GM18907 (cell line): ENCODE measurements at regions not wholly inside any gene's neighbourhood (a gene's known extent, or its start where the extent isn't known, plus 50 kb on each side); places are given as distances from the start of the nearest gene placed in this dataset.

Experiments used
- ATAC-seq: cut with Tn5 transposase; IDR thresholded peaks from one replicate; pipeline ENCODE4 v1.9.1; 2021; ENCODE audit warnings: mild to moderate bottlenecking, moderate library complexity; ENCODE audit not compliant: unreplicated experiment

DNA sequence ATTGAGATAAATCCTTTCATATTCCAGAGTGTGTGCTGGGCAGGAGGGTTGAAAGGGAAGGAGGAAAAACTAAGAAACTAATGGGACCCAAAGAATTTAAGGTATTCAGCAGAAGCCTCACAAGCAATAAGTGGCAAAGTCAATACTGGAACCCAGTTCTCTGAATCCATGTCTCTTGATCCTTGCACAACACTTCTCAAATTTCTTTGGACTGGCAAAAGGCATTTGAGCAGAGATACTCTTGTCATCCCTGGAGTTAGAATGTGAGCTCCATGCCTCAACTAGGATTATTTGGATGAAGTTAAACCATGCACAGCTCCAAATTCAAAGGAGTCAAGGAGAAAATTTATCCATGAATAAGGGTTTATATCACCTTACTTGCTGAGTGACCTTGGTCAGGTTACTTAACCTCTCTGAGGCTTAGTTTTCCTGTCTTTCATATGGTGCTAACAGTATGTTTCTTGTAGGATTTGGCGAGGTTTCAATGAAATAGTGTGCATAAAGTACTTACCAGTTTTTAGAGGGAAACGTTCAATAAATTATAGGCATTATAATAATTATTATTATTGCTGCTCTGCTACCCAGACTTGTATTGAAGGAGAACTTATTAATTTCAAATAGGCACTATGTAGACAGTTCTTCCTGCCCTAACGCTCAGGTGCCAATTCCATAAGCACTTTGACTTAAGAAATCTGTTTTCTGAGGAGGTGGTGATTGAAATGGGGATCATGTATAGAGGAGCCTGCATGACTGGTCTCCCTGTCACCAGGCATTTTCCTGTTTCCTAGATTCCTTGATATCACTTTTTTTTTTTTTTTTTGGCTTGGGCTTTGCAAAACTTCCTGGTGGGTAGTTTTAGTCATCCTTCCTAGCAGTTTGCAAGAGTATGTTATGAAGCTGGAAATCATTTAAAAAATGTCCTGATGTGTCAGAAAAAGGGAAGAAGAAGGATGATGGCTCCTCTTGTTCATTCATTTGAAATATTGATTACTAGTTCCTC lies 125.0 kb upstream of the JUN start:
- ATAC-seq = no peak

GRCh38 chr1:58909914-58910681 lies 126.3 kb upstream of the JUN start:
- no peak for ATAC-seq

DNA sequence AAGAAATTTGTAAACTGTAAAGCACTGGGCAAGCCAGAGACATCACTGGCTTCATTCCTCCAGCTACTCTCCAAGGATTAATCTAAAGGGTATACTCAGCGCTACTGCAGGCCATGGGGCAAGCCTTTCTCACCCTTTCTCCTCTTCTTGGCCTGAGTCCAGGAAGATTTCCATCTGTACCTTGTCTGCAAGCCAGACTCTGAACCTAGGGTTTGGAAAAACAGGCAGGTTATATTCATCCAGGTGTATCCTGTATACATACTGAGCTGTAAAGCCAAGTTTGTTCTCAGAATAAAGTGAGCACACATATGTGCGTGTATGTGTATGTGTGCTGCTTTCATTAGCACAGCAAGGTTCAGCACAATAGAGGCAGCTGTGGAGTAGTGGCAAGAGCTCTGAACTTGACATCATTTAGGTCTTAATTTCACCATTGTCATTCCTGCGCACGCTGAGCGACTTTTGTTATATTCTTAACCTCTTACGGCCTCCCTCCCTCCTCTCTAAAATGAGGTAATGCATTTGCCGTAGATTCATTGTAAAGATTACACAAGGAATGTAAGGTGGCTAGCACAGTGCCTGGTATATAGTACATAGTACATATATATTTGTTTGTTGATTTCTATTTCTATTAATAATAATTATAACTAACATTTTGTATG lies 128.1 kb upstream of the JUN start:
- ATAC-seq = no peak

DNA sequence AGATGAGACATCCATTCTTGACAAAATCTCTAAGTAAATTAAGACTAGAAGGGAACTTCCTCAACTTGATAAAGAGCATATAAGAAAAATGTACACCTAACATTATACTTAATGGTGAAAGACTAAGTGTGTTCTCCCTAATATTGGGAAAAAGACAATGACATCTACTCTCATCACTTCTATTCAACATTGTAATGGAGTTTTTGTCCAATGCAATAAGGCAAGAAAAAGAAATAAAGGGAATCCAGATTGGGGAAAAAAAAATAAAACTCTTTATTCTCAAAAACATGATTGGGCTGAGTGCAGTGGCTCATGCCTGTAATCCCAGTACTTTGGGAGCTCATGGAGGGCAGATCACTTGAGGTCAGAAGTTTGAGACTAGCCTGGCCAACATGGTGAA lies 131.1 kb upstream of the JUN start:
- no peak for ATAC-seq

DNA sequence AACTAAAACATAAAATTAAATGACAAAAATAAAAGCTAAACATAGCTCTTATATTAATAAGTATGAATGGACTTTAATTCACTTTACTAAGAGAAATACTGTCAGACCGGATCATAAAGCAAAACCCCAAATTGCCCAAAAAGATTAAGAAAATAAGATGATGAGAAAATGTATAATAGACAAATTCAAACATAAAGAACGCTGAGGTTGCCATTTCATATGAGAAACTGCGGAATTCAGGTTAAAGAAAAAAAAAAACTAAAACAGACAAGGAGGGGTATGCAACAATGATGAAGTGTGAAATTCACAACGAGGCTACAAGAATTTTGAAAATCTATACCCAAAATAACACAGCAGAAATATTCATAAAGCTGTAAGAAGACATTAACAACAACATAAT lies 133.6 kb upstream of the JUN start:
- ATAC-seq = no peak

GRCh38 chr1:58919226-58919958 lies 135.5 kb upstream of the JUN start:
- no peak for ATAC-seq

DNA sequence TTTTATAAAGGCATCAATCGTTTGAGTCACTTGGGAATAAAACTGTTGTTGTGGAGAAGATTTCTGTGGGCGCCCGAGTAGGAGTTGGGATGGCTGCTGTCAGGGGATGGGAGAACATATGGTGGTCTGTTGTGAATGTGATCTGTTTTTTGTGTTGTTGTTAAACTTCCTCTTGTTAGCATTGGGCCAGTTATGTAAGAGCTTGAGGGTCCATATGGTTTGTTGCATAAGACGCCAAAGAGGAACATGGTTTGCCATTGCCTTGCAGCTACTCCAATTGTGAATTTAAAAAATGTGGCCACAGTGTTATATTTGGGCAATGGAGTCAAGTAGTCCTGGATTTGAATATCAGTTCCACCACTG lies 136.1 kb upstream of the JUN start:
- ATAC-seq = no peak

- ATAC-seq = no peak
Measured at GRCh38 chr1:58921342-58921741, 137.5 kb upstream of the JUN start.

- no peak for ATAC-seq
Measured at GRCh38 chr1:58921751-58922150, 137.9 kb upstream of the JUN start.

- peak; percentile 97 for ATAC-seq
Measured at GRCh38 chr1:58922302-58923089, 138.6 kb upstream of the JUN start.

- no peak for ATAC-seq
Measured at GRCh38 chr1:58923090-58923470, 139.2 kb upstream of the JUN start.

DNA sequence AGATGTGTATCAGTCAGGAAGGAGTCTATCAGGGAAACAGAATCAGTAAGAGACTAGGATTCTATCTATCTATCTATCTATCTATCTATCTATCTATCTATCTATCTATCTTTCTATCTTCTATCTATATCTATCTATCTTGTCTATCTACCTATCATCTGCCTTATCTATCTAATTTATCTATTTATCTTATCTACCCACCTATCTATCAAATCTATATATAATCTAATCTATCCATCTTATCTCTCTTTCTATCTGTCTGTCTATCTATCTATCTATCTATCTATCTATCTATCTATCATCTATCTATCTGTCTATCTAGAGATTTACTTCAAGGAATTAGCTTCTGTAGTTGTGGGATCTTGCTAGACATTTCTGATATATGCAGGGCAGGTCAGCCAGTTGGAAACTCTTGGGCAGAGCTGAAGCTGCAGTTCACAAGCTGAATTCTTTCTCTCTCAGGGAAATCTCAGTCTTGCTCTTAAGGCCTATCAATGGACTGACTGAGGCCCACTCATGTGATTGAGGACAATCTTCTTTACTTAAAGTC lies 140.2 kb upstream of the JUN start:
- ATAC-seq = no peak

- no peak for ATAC-seq
Measured at GRCh38 chr1:58924821-58925220, 141.0 kb upstream of the JUN start.

- ATAC-seq = no peak
Measured at GRCh38 chr1:58925247-58925646, 141.4 kb upstream of the JUN start.

- no peak for ATAC-seq
Measured at GRCh38 chr1:58926152-58926551, 142.3 kb upstream of the JUN start.

DNA sequence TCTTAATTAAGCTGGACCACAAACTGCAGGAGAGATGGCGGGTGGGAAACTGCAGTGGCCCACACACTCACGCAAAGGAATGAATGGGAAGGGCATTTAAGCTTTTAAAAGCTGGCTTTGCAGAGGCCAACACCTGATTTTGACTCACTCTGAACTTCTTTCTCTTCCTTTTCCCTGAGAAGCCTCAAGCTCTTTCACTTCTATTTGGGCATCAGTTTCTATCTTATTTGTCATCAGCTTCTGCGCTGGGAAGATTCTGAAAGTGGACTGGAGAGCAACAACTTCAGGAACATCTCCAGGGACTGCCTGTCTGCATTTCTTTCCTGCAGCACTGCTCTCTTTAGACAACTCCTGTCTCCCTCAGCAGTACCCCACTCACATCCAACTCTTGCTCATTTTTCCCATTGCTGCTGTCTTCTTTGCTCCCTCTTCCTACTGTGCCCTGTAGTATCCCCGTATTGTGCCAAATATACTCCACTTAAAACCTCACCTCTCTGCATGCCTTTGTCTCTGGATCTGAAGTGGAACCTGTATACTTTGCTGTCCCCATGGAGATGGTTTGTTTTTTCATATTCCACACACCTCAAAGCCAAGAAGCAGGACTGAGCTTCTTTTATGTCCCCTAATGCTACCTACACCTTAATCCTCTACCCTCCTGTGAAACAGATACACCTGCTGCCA lies 143.3 kb upstream of the JUN start:
- ATAC-seq = no peak

DNA sequence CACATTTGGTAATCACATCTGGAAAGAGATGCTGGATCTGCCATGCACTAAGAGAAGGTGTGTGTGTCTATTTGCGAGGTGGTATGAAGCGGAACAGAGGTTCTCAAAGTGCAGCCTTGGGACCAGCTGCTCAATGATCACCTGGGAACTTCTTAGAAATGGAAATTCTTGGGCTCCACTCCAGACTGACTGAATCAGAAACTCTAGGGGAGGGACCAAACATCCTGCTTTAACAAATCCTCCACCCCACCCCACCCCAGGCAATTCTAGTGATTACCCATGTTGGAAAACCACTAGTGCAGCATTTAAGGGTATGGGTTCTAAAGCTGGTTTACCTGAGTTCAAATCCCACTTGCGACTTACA lies 143.9 kb upstream of the JUN start:
- no peak for ATAC-seq

GRCh38 chr1:58928514-58928913 lies 144.7 kb upstream of the JUN start:
- no peak for ATAC-seq

GRCh38 chr1:58929671-58930325 lies 146.0 kb upstream of the JUN start:
- ATAC-seq = no peak
